A673 (cell line): ENCODE measurements at regions not wholly inside any gene's neighbourhood (a gene's known extent, or its start where the extent isn't known, plus 50 kb on each side); places are given as distances from the start of the nearest gene placed in this dataset.

Experiments used
- CTCF ChIP-seq: fragments of 300-800, 200-600 bp; sonication (generic); conservative IDR thresholded peaks from 2 replicates; pipeline ENCODE4 v1.5.1; 2017; ENCODE audit warnings: low read depth, mild to moderate bottlenecking, antibody characterized with exemption, low read length, moderate library complexity, mixed read lengths
- EZH2 ChIP-seq: fragments of 200-600 bp; sonication (generic); IDR thresholded peaks from 2 replicates; pipeline ENCODE4 v1.6.1; 2017; ENCODE audit warnings: borderline replicate concordance, low read depth, mild to moderate bottlenecking, mixed read lengths, antibody characterized with exemption, low read length; ENCODE audit not compliant: poor library complexity, severe bottlenecking

- no peak for TF ChIP-seq CTCF
- no peak for TF ChIP-seq EZH2
Measured at GRCh38 chr7:124426621-124427020, 339.0 kb downstream of the GPR37 start.
